ENCODE measurements at regions not wholly inside any gene's neighbourhood (a gene's known extent, or its start where the extent isn't known, plus 50 kb on each side); places are given as distances from the start of the nearest gene placed in this dataset.
A peak's percentile ranks its signal among the peaks of the same experiment; 100 is the strongest.

DNA sequence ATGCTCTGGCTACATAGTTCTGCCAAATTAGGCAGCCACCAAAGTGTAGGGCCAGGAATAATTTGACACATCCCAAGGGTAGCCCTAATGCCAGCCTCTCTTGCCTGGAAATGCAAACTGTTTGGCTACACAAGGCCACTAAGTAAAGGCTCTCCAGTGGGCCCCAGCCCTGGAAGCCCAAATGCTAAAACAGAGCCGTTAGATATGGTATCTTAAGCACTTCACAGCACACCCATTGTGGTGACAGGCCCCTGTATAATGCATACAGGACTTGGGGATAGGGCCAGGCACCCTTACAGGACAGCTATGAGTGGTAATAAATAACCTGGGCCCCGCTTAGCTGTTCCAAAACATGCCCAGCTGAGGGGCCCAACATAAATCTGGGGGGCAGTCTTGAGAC is 623.9 kb downstream of the BCOR start (continued):
- TF ChIP-seq AFF4 (CRISPR knock-in tag; IDR thresholded peaks at IDR 0.05) (no peak), CBFB (CRISPR knock-in tag; IDR thresholded peaks at IDR 0.05) (no peak)

DNA sequence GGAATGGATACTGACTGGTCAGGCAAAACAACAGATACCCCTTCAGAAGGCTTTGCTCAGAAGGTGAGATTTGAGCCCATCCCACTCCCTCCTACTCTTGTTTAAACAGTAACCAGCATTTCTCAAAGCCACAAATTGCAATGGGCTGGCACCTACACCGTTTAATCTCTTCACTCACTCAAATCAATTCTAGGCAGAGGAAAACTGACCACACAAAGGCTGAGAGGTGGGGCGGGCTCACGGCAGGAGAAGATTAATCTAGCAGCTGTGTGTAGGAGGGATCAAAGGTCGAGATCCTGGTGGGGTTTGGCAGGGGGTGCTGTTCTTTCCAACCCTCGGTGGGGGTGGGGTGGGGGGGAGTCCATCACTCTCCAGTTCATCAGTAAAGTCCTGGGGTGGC is 622.4 kb downstream of the BCOR start:
- H3K4me3 ChIP-seq = no peak overlapping the region
- no peaks in the 10 kb centered on the region for H3K27me3 ChIP-seq (ENCODE audit: control insufficient read depth in 2 of 2, insufficient read depth in 2 of 2, low read length in 2 of 2)
- POLR2A ChIA-PET = no interaction called here
- H3K9ac ChIP-seq (ENCODE audit: insufficient read depth in 1 of 2, low read depth in 2 of 2, low read length in 2 of 2) = no peak overlapping the region
- in situ Hi-C loops (cut with MboI) = no loop called here
- DNase-seq (ENCODE audit: extremely low read depth in 1 of 4, low spot score in 3 of 4) = peak; percentile 10 to 22 (median 21)
- no peaks in the 10 kb centered on the region for H3K9me3 ChIP-seq (replicated peaks; ENCODE audit: control insufficient read depth, insufficient read depth, low read depth, low read length)
- no peaks in the 10 kb centered on the region for H4K20me1 ChIP-seq (replicated peaks; ENCODE audit: control insufficient read depth, insufficient read depth, low read length)
- H2AFZ ChIP-seq (ENCODE audit: low read depth, low read length) = no peak overlapping the region
- FAIRE-seq = no peak
- intact Hi-C loops (cut with micrococcal nuclease) = no loop called here
- H3K4me1 ChIP-seq (replicated peaks in 1 of 2; ENCODE audit: control insufficient read depth in 2 of 2, insufficient read depth in 2 of 2, low read length in 2 of 2) = peaks cover 14 to 16% of the 10 kb centered on the region in 2 experiments; a peak in 4 of 5 replicates
- H3K9me1 ChIP-seq (ENCODE audit: control insufficient read depth, insufficient read depth, low read length) = peaks cover 3% of the 10 kb centered on the region
- H3K4me2 ChIP-seq (ENCODE audit: insufficient read depth, low read length) = no peak overlapping the region
- CTCF ChIA-PET (ENCODE audit: low intra/inter-chr PET ratio) = no interaction called here
- no TSS peak for BruUV-seq (replicated peaks)
- 0% methylated on average over 3 of the region's 5 CpGs for WGBS (ENCODE audit: insufficient coverage, low coverage, missing lambda C conversion rate)
- no peak overlapping the region for H3K27ac ChIP-seq (ENCODE audit: extremely low read depth, low read depth, low read length)
- H3K79me2 ChIP-seq (ENCODE audit: control insufficient read depth, insufficient read depth, low read length) = no peaks in the 10 kb centered on the region
- H3K36me3 ChIP-seq (ENCODE audit: control insufficient read depth, insufficient read depth, low read length) = no peaks in the 10 kb centered on the region
- ATAC-seq = no peak; the same call in 2 of the 3 replicates
- TF ChIP-seq FUS (optimal IDR thresholded peaks at IDR 0.05; ENCODE audit: low read depth, low read length) (no peak), ATF4 (CRISPR knock-in tag; IDR thresholded peaks at IDR 0.05) (no peak), YBX1 (IDR thresholded peaks at IDR 0.05) (no peak), HLTF (IDR thresholded peaks at IDR 0.05) (no peak), VEZF1 (CRISPR knock-in tag; IDR thresholded peaks at IDR 0.05) (0 out of 2 replicates have a peak, but pooled peaks have one; percentile 11), CBFA2T2 (conservative IDR thresholded peaks at IDR 0.05) (0 out of 2 replicates have a peak, but pooled peaks have one; percentile 3), BRCA1 (IDR thresholded peaks at IDR 0.05) (no peak), BRCA1 (CRISPR knock-in tag; IDR thresholded peaks at IDR 0.05) (no peak), L3MBTL2 (IDR thresholded peaks at IDR 0.05) (no peak), HMGN3 (IDR thresholded peaks at IDR 0.05; ENCODE audit: borderline replicate concordance, extremely low read depth, insufficient read length, low read depth, low read length) (no peak), ZNF707 (CRISPR knock-in tag; conservative IDR thresholded peaks at IDR 0.05) (no peak), KDM1A (IDR thresholded peaks at IDR 0.05) (peak in 1 of 2 experiments; percentile 35; a peak in 2 of 4 replicates), ELF2 (CRISPR knock-in tag; IDR thresholded peaks at IDR 0.05) (no peak), XRCC3 (IDR thresholded peaks at IDR 0.05) (no peak)
- TF ChIP-seq, protein P1, sequence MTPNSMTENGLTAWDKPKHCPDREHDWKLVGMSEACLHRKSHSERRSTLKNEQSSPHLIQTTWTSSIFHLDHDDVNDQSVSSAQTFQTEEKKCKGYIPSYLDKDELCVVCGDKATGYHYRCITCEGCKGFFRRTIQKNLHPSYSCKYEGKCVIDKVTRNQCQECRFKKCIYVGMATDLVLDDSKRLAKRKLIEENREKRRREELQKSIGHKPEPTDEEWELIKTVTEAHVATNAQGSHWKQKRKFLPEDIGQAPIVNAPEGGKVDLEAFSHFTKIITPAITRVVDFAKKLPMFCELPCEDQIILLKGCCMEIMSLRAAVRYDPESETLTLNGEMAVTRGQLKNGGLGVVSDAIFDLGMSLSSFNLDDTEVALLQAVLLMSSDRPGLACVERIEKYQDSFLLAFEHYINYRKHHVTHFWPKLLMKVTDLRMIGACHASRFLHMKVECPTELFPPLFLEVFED (CRISPR knock-in tag; conservative IDR thresholded peaks at IDR 0.05) = no peak
